ENCODE measurements at regions not wholly inside any gene's neighbourhood (a gene's known extent, or its start where the extent isn't known, plus 50 kb on each side); places are given as distances from the start of the nearest gene placed in this dataset.

DNA sequence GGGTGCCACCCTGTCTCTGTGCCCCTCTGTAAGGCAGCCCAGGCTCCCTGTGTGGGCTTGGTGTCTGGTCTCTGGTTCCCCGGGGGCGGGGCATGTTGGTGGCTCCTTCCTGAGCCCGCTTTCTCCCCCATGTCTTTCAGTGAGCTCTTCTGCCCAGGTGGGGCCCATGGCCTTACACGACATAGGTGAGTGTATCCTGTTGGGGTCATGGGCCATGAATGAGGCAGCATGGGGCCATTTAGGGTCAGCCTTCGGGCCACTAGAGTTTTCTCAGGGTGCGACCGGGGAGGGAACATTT lies 195.1 kb downstream of the UBE3A start:
- Histone ChIP-seq H3K27ac (no peak overlapping the region), H3K27me3 (no peaks in the 10 kb centered on the region), H3K9me3 (peaks cover 0 to 97% (median 0%) of the 10 kb centered on the region in 4 donors), H3K4me3 (no peak overlapping the region), H3K36me3 (no peaks in the 10 kb centered on the region), H3K4me1 (no peaks in the 10 kb centered on the region)
- DNase-seq (ENCODE audit: low spot score in 2 of 2) = no peak
- no peak for TF ChIP-seq EP300 (IDR thresholded peaks at IDR 0.05)
- TF ChIP-seq POLR2A (IDR thresholded peaks at IDR 0.05) = no peak
- TF ChIP-seq, protein P1, sequence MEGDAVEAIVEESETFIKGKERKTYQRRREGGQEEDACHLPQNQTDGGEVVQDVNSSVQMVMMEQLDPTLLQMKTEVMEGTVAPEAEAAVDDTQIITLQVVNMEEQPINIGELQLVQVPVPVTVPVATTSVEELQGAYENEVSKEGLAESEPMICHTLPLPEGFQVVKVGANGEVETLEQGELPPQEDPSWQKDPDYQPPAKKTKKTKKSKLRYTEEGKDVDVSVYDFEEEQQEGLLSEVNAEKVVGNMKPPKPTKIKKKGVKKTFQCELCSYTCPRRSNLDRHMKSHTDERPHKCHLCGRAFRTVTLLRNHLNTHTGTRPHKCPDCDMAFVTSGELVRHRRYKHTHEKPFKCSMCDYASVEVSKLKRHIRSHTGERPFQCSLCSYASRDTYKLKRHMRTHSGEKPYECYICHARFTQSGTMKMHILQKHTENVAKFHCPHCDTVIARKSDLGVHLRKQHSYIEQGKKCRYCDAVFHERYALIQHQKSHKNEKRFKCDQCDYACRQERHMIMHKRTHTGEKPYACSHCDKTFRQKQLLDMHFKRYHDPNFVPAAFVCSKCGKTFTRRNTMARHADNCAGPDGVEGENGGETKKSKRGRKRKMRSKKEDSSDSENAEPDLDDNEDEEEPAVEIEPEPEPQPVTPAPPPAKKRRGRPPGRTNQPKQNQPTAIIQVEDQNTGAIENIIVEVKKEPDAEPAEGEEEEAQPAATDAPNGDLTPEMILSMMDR (IDR thresholded peaks at IDR 0.05) = no peak
- WGBS, 2 donors = 91 to 95% methylated on average over 6 to 7 of the region's 7 CpGs

DNA sequence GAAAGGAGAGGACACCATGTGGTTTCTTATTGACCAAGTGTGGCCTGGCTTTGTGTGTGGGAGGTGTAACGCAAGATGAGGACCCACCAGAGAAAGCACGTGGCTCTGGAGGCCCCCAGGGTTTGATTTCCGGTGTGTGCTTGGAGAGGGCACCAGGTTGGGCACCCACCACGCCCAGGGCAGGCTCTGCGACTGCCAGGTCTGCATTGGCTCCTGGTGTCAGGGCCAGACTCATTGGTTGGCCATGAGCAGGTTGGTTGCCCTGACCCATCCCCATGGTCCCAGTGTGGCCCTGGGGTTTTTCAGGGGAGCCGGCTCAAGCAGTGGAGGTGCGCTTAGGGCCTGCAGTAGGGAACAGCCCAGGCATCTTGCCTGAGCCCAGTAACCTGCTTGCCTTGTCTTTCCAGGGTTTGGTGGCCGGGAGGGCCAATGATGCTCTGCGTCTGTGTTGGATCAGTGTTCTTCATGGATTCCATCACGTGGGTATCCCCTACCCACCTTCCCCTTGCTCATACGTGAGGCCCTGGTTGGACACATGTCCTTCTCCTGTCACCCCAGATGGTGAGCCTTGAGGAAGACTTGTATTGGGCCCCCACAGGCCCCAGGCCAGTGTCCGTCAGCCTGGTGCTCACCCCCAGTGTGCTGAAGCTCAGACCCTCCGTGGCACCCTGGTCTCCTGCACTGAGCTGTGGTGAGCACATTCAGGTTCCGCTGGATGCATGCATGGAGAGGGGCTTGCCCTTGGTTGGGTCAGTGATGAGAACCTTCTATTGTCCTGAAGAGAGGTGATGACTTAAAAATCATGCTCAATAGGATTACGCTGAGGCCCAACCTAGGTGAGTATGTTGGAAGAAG lies 193.9 kb downstream of the UBE3A start:
- Histone ChIP-seq H3K4me1 (no peaks in the 10 kb centered on the region), H3K36me3 (no peaks in the 10 kb centered on the region)
- 85 to 90% methylated on average over 14 of the region's 15 CpGs for WGBS, 2 donors

DNA sequence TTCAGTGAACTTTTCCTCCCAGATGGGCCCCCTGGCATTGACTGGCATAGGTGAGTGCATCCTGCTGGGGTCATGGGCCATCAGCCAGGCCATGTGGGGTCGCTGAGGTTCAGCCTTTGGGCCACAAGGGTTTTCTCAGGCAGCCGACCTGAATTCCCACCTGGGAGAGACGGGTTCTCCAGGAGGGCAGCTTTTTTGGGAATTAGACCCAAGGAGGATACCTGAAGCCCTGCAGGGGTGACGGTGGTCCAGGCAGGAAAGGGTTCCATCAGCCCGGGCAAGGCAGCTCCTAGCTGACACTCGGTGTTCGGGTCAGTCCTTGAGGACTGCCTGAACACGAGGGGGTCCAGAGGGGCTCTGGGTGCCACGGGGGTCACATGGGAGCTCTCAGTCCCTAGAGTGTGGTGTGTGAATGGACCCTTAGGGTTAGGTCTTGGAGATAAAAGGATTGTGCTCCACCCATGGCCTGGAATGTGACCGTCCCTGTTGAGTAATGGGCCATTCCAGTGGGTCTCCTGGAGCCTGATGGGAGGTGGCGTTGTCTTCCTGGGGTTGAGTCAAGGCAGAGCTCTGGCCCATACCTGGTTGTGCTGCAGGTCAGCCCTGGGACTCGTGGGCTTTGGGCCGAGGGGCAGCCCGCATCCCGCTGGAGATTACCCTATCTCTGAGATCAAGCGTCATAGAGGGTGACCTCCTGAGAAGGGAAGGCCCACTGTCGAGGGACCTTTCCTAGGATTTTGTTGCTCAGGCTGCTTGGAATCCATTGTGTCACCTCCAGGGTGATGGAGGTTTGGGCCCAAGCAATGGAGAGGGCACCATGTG lies 192.8 kb downstream of the UBE3A start:
- Histone ChIP-seq H3K4me1 (no peaks in the 10 kb centered on the region), H3K27me3 (no peaks in the 10 kb centered on the region), H3K27ac (no peak overlapping the region), H3K36me3 (no peaks in the 10 kb centered on the region), H3K4me3 (no peak overlapping the region), H3K9me3 (peaks cover 0 to 97% (median 0%) of the 10 kb centered on the region in 4 donors)
- 86 to 87% methylated on average over 14 to 17 of the region's 17 CpGs for WGBS, 2 donors
- DNase-seq (ENCODE audit: low spot score in 2 of 2) = no peak
- TF ChIP-seq POLR2A (IDR thresholded peaks at IDR 0.05) (no peak), EP300 (IDR thresholded peaks at IDR 0.05) (no peak)
- TF ChIP-seq, protein P1 (IDR thresholded peaks at IDR 0.05) = no peak

More for the DNA sequence above, 193.9 kb downstream of the UBE3A start:
- TF ChIP-seq POLR2A (IDR thresholded peaks at IDR 0.05) = no peak
- TF ChIP-seq EP300 (IDR thresholded peaks at IDR 0.05) = no peak
- TF ChIP-seq, protein P1 (IDR thresholded peaks at IDR 0.05) = no peak
- Histone ChIP-seq H3K9me3 (peaks cover 0 to 97% (median 0%) of the 10 kb centered on the region in 4 donors), H3K27ac (no peak overlapping the region), H3K4me3 (no peak overlapping the region), H3K27me3 (no peaks in the 10 kb centered on the region)
- DNase-seq (ENCODE audit: low spot score in 2 of 2) = no peak

DNA sequence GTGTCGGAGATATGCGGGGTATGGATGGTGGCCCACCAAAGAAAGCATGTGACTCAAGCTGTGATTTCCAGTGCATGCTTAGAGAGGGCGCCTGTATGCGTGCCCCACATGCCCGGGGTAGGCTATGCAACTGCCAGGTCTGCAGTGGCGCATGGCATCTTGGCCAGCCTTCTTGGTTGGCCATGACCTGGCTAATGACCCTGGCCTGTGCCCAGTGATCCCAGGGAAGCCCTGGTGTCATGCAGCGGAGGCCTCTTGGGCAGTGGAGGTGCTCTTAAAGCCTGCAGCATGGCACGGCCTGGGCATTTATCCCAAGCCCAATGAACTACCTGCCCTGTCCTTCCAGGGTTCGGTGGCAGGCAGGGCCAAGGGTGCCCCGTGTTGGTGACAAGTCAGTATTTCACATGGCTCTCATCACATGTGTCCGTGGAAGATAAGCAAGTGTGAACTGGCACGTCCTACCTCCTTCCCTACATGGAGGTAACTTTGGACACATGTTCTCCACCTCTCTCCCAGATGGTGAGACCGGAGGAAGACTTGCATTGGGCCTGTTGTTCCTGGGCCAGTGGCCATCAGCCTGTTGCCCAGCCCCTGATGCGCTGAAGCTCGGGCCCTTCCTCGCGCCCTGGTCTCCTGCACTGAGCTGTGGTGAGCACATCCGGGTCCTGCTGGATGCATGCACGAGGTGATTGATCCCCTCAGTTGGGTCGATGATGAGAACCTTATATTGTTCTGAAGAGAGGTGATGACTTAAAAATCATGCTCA lies 192.0 kb downstream of the UBE3A start:
- Histone ChIP-seq H3K27ac (no peak overlapping the region), H3K9me3 (peaks cover 0 to 97% (median 0%) of the 10 kb centered on the region in 4 donors), H3K4me3 (no peak overlapping the region), H3K36me3 (no peaks in the 10 kb centered on the region), H3K4me1 (no peaks in the 10 kb centered on the region), H3K27me3 (no peaks in the 10 kb centered on the region)
- DNase-seq (ENCODE audit: low spot score in 2 of 2) = no peak
- WGBS, 2 donors = 91 to 92% methylated on average over 16 to 19 of the region's 20 CpGs
- TF ChIP-seq, protein P1 (IDR thresholded peaks at IDR 0.05) = no peak
- no peak for TF ChIP-seq EP300 (IDR thresholded peaks at IDR 0.05)
- no peak for TF ChIP-seq POLR2A (IDR thresholded peaks at IDR 0.05)

Measured in tibial nerve (tissue), 4 donors.